ENCODE measurements at regions not wholly inside any gene's neighbourhood (a gene's known extent, or its start where the extent isn't known, plus 50 kb on each side); places are given as distances from the start of the nearest gene placed in this dataset.

DNA sequence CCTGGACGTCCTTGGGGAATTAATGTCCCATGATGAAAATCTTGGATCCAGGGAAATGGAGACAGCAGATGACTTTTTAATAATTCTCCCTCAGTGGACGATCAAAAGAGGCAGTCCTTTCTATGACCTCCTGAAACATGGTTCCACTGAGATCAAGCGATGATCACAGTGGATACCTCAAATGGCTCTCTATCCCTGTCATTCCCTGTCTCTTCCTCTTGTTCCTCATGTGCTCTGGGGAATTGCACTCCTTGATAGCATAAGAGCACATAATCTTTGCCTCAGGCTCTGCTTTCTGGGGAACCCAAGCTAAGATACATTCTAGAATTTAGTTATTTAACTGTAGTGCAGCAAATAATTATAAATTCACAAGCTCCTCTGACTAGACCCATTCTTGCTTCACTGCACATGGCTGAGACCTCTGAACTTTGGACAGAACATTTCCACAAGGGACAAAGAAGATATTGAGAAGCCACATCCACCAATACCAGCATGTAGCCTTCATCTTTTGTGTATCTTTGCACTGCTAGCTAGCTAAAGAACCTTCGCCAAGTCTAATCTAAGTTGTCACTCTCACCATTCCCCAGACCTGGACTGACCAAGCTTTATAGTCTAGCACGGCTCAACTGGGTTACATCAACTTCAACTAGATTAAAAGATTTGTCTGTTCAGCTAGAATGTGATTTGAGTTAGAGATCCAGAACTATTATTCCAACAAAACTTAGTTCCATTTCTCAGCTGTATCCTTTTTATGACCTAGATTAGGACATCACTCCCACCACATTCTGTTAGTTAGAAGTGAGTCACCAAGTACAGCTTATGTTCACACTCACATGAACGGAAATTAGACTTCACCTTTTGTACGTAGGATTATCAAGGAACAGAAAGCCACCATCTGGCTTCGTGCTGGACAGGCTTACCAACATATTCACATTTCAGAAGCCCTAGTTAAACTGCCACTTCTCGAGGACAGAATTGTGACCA, 142.7 kb downstream of the SUCLA2 start:
- Histone ChIP-seq H3K4me3 (ENCODE audit: low read length in 2 of 2) (no peak overlapping the region), H3K9ac (ENCODE audit: low read depth in 1 of 2, low read length in 2 of 2) (no peak overlapping the region), H3K36me3 (ENCODE audit: control insufficient read depth in 2 of 2, insufficient read depth in 2 of 2, low read length in 2 of 2) (no peaks in the 10 kb centered on the region), H3K9me3 (ENCODE audit: control insufficient read depth in 2 of 2, low read length in 2 of 2) (no peaks in the 10 kb centered on the region), H3K27ac (ENCODE audit: low read depth in 2 of 2, low read length in 2 of 2) (no peak overlapping the region), H3K4me1 (ENCODE audit: control insufficient read depth in 2 of 2, insufficient read depth in 2 of 2, low read length in 2 of 2) (no peaks in the 10 kb centered on the region), H3K27me3 (ENCODE audit: control insufficient read depth in 2 of 2, insufficient read depth in 2 of 2, low read length in 2 of 2) (no peaks in the 10 kb centered on the region)

DNA sequence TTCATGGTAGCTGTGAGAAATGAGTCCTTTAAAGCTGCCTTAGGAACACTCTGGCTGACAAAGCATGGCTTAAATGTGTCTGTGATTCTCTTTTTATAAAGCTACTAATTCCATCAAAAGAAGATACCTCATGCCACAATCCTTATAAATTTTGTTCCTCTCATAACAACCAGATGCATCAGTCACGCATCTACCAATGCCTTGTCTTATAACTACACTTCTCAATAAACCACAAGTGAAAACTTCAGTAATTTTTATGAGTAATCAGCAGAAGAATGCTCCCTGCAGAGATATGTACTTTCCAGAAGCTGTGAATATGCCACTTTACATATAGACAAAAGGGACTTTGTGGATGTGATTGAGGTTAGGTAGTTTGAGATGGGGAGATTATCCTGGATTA, 147.8 kb downstream of the SUCLA2 start:
- H3K27ac ChIP-seq (ENCODE audit: low read depth in 2 of 2, low read length in 2 of 2), result no peak overlapping the region
- H3K27me3 ChIP-seq (ENCODE audit: control insufficient read depth in 2 of 2, insufficient read depth in 2 of 2, low read length in 2 of 2), result no peaks in the 10 kb centered on the region
- H3K36me3 ChIP-seq (ENCODE audit: control insufficient read depth in 2 of 2, insufficient read depth in 2 of 2, low read length in 2 of 2), result no peaks in the 10 kb centered on the region
- H3K9ac ChIP-seq (ENCODE audit: low read depth in 1 of 2, low read length in 2 of 2), result no peak overlapping the region
- no peaks in the 10 kb centered on the region for H3K9me3 ChIP-seq (ENCODE audit: control insufficient read depth in 2 of 2, low read length in 2 of 2)
- no peaks in the 10 kb centered on the region for H3K4me1 ChIP-seq (ENCODE audit: control insufficient read depth in 2 of 2, insufficient read depth in 2 of 2, low read length in 2 of 2)
- no peak overlapping the region for H3K4me3 ChIP-seq (ENCODE audit: low read length in 2 of 2)

GRCh38 chr13:47846886-47847285, 154.2 kb downstream of the SUCLA2 start:
- no peak overlapping the region for H3K27ac ChIP-seq (ENCODE audit: low read depth in 2 of 2, low read length in 2 of 2)
- H3K9ac ChIP-seq (ENCODE audit: low read depth in 1 of 2, low read length in 2 of 2), result no peak overlapping the region
- no peaks in the 10 kb centered on the region for H3K27me3 ChIP-seq (ENCODE audit: control insufficient read depth in 2 of 2, insufficient read depth in 2 of 2, low read length in 2 of 2)
- H3K4me1 ChIP-seq (ENCODE audit: control insufficient read depth in 2 of 2, insufficient read depth in 2 of 2, low read length in 2 of 2), result no peaks in the 10 kb centered on the region
- no peaks in the 10 kb centered on the region for H3K36me3 ChIP-seq (ENCODE audit: control insufficient read depth in 2 of 2, insufficient read depth in 2 of 2, low read length in 2 of 2)
- no peak overlapping the region for H3K4me3 ChIP-seq (ENCODE audit: low read length in 2 of 2)
- no peaks in the 10 kb centered on the region for H3K9me3 ChIP-seq (ENCODE audit: control insufficient read depth in 2 of 2, low read length in 2 of 2)

GRCh38 chr13:47845981-47846380, 155.1 kb downstream of the SUCLA2 start:
- no peaks in the 10 kb centered on the region for H3K36me3 ChIP-seq (ENCODE audit: control insufficient read depth in 2 of 2, insufficient read depth in 2 of 2, low read length in 2 of 2)
- no peaks in the 10 kb centered on the region for H3K4me1 ChIP-seq (ENCODE audit: control insufficient read depth in 2 of 2, insufficient read depth in 2 of 2, low read length in 2 of 2)
- no peaks in the 10 kb centered on the region for H3K9me3 ChIP-seq (ENCODE audit: control insufficient read depth in 2 of 2, low read length in 2 of 2)
- no peaks in the 10 kb centered on the region for H3K27me3 ChIP-seq (ENCODE audit: control insufficient read depth in 2 of 2, insufficient read depth in 2 of 2, low read length in 2 of 2)
- no peak overlapping the region for H3K4me3 ChIP-seq (ENCODE audit: low read length in 2 of 2)
- H3K9ac ChIP-seq (ENCODE audit: low read depth in 1 of 2, low read length in 2 of 2), result no peak overlapping the region
- no peak overlapping the region for H3K27ac ChIP-seq (ENCODE audit: low read depth in 2 of 2, low read length in 2 of 2)

- Histone ChIP-seq H3K27me3 (ENCODE audit: control insufficient read depth in 2 of 2, insufficient read depth in 2 of 2, low read length in 2 of 2) (no peaks in the 10 kb centered on the region), H3K27ac (ENCODE audit: low read depth in 2 of 2, low read length in 2 of 2) (no peak overlapping the region), H3K4me3 (ENCODE audit: low read length in 2 of 2) (no peak overlapping the region), H3K9me3 (ENCODE audit: control insufficient read depth in 2 of 2, low read length in 2 of 2) (no peaks in the 10 kb centered on the region), H3K36me3 (ENCODE audit: control insufficient read depth in 2 of 2, insufficient read depth in 2 of 2, low read length in 2 of 2) (no peaks in the 10 kb centered on the region), H3K4me1 (ENCODE audit: control insufficient read depth in 2 of 2, insufficient read depth in 2 of 2, low read length in 2 of 2) (no peaks in the 10 kb centered on the region), H3K9ac (ENCODE audit: low read depth in 1 of 2, low read length in 2 of 2) (no peak overlapping the region)
Measured at GRCh38 chr13:47843005-47843404, 158.1 kb downstream of the SUCLA2 start.

GRCh38 chr13:47841151-47841550, 159.9 kb downstream of the SUCLA2 start:
- H3K4me3 ChIP-seq (ENCODE audit: low read length in 2 of 2), result no peak overlapping the region
- no peak overlapping the region for H3K9ac ChIP-seq (ENCODE audit: low read depth in 1 of 2, low read length in 2 of 2)
- H3K27me3 ChIP-seq (ENCODE audit: control insufficient read depth in 2 of 2, insufficient read depth in 2 of 2, low read length in 2 of 2), result no peaks in the 10 kb centered on the region
- H3K9me3 ChIP-seq (ENCODE audit: control insufficient read depth in 2 of 2, low read length in 2 of 2), result no peaks in the 10 kb centered on the region
- no peaks in the 10 kb centered on the region for H3K36me3 ChIP-seq (ENCODE audit: control insufficient read depth in 2 of 2, insufficient read depth in 2 of 2, low read length in 2 of 2)
- H3K4me1 ChIP-seq (ENCODE audit: control insufficient read depth in 2 of 2, insufficient read depth in 2 of 2, low read length in 2 of 2), result no peaks in the 10 kb centered on the region
- no peak overlapping the region for H3K27ac ChIP-seq (ENCODE audit: low read depth in 2 of 2, low read length in 2 of 2)

DNA sequence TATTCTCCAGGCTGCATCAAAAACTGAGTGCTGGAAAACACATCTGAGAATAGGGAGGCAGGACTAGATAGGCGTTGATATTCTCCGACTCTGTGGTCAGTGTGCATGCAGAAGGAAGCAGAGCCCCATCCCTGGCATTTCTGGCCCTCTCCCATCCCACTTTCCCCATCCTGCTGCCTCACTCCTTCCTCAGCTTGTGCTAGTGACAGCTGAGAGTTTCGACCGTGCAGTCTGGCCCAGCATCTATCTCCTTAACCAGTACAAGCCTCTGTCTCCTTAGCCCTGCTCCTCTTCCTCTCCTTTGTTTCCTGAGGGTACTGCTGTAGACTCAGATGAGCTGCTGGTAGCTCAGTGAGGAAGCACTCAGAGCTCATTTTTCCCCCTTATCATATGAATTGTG, 163.2 kb downstream of the SUCLA2 start:
- Histone ChIP-seq H3K4me1 (ENCODE audit: control insufficient read depth in 2 of 2, insufficient read depth in 2 of 2, low read length in 2 of 2) (no peaks in the 10 kb centered on the region), H3K27me3 (ENCODE audit: control insufficient read depth in 2 of 2, insufficient read depth in 2 of 2, low read length in 2 of 2) (peaks cover 0 to 2% of the 10 kb centered on the region in 2 donors), H3K36me3 (ENCODE audit: control insufficient read depth in 2 of 2, insufficient read depth in 2 of 2, low read length in 2 of 2) (no peaks in the 10 kb centered on the region), H3K27ac (ENCODE audit: low read depth in 2 of 2, low read length in 2 of 2) (no peak overlapping the region), H3K9ac (ENCODE audit: low read depth in 1 of 2, low read length in 2 of 2) (no peak overlapping the region), H3K9me3 (ENCODE audit: control insufficient read depth in 2 of 2, low read length in 2 of 2) (no peaks in the 10 kb centered on the region), H3K4me3 (ENCODE audit: low read length in 2 of 2) (no peak overlapping the region)

DNA sequence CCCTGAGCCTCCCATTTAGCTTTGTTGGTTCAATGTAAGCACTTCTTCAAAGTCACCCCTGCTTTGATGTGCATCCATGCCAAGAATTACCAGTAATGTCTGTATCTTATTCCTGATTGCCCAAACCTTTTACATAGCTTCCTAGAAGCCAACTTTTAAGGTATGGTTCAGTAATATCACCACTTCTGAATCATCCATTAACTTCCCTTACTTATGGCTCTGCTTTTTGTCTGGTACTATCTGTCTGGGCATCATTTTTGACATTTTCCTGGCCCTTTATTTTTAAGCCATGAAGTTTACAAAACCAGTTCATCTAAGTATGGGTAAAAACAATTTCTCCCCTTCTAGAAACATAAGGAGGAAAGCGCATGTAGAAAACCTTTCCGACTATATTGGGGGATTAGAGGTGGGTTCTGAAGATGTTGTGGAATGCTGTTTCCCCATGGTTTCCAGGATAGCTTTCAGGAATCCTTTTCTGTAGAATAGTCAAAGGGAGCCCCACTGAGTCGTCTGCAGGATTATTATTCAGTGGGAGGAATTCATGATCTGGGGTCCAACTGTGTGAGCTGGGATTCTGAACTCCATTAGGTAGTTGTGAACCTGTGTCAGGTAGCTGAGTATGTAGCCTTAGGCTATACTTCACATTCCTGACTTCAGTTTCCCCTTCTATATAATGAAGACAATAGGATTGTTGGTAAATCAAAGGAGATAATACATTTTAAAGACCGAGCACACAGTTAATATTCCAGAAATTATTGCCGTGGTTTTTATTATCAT, 163.8 kb downstream of the SUCLA2 start:
- Histone ChIP-seq H3K36me3 (ENCODE audit: control insufficient read depth in 2 of 2, insufficient read depth in 2 of 2, low read length in 2 of 2) (no peaks in the 10 kb centered on the region), H3K9me3 (ENCODE audit: control insufficient read depth in 2 of 2, low read length in 2 of 2) (no peaks in the 10 kb centered on the region), H3K27ac (ENCODE audit: low read depth in 2 of 2, low read length in 2 of 2) (no peak overlapping the region), H3K27me3 (ENCODE audit: control insufficient read depth in 2 of 2, insufficient read depth in 2 of 2, low read length in 2 of 2) (peaks cover 0 to 2% of the 10 kb centered on the region in 2 donors), H3K9ac (ENCODE audit: low read depth in 1 of 2, low read length in 2 of 2) (no peak overlapping the region), H3K4me3 (ENCODE audit: low read length in 2 of 2) (no peak overlapping the region), H3K4me1 (ENCODE audit: control insufficient read depth in 2 of 2, insufficient read depth in 2 of 2, low read length in 2 of 2) (no peaks in the 10 kb centered on the region)

DNA sequence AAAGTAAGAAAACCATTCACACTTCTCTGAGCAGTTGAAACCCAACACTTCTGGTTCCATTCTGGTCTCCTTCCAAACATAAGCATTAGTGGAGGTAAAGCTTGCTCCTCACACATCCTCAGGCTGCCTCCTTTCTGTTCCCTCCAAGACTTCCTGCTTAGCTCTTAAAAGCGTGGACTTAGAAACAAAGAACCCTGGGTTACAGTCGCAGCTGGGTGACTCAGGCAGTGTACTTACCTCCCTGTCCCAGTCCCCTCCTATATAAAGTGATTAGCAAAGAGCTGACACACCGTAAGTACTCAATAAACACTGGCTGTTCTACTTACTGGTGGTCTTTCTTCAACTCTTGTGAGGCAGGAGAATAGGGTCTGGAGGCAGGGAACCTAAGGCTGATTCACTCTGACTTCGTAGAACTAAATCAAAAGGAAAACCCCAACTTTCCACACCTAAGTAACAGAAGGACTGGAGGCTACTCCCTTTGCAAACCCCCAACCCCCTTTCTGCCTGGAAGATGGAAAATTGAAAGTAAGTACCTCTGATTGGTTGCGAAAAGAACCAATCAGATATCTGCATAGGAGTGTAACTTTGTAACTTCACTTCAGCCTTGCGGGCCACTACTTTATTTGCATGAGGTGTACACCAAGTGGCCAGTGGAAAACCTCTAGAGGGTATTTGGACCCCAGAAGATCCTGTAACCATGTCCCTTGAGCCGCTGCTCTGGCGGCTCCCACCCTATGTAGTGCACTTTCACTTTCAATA, 165.4 kb downstream of the SUCLA2 start:
- H3K36me3 ChIP-seq (ENCODE audit: control insufficient read depth in 2 of 2, insufficient read depth in 2 of 2, low read length in 2 of 2), result no peaks in the 10 kb centered on the region
- H3K4me3 ChIP-seq (ENCODE audit: low read length in 2 of 2), result no peak overlapping the region
- H3K9me3 ChIP-seq (ENCODE audit: control insufficient read depth in 2 of 2, low read length in 2 of 2), result no peaks in the 10 kb centered on the region
- no peak overlapping the region for H3K27ac ChIP-seq (ENCODE audit: low read depth in 2 of 2, low read length in 2 of 2)
- H3K27me3 ChIP-seq (ENCODE audit: control insufficient read depth in 2 of 2, insufficient read depth in 2 of 2, low read length in 2 of 2), result peaks cover 0 to 2% of the 10 kb centered on the region in 2 donors
- no peak overlapping the region for H3K9ac ChIP-seq (ENCODE audit: low read depth in 1 of 2, low read length in 2 of 2)
- H3K4me1 ChIP-seq (ENCODE audit: control insufficient read depth in 2 of 2, insufficient read depth in 2 of 2, low read length in 2 of 2), result no peaks in the 10 kb centered on the region
